HK-2 (cell line): ENCODE measurements at regions not wholly inside any gene's neighbourhood (a gene's known extent, or its start where the extent isn't known, plus 50 kb on each side); places are given as distances from the start of the nearest gene placed in this dataset.
A peak's percentile ranks its signal among the peaks of the same experiment; 100 is the strongest.

Source experiments
- DNase-seq: peaks from one replicate; pipeline ENCODE4 v3.0.0-alpha.2; 2018; ENCODE audit not compliant: unreplicated experiment

- no peak for DNase-seq
Observed at GRCh38 chr13:37364956-37365355, 233.6 kb downstream of the POSTN start.

DNA sequence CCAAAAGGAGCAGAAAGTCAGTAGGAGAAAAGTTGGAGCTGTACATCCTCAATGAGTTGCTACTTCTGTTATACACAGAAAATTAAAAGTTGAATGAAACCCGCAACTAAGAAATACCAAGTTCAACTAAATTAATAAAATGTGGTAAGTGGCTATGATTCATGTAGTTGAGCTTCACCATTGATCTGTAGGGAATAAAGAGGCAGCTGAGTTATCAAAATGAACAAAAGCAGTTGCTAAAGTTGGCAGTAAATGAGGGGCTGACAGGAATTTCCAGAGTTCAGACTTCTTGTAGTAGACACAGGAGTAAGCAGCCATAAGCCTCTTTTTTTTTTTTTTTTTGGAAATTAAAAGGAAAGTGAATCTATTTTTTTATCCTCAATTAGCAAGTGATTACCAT lies 234.6 kb downstream of the POSTN start:
- DNase-seq, result no peak

DNA sequence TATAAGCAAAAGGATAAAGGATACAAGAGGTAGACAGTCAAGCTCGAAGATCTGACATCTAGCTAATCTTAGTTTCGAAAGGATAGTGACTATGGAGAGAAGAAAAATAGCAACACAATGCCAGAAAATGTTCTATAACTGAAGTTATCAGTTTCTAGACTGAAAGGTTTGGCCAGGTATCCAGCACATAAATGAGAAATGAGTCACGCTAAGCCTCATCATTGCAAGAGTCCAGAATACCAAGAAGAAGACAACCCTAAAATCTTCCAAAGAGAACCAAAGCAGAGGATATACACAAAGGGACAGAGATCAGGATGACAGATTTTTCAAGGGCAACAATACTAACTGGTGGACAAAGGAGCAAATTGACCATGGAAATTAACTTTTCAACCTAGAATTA lies 237.0 kb downstream of the POSTN start:
- DNase-seq, result no peak

DNA sequence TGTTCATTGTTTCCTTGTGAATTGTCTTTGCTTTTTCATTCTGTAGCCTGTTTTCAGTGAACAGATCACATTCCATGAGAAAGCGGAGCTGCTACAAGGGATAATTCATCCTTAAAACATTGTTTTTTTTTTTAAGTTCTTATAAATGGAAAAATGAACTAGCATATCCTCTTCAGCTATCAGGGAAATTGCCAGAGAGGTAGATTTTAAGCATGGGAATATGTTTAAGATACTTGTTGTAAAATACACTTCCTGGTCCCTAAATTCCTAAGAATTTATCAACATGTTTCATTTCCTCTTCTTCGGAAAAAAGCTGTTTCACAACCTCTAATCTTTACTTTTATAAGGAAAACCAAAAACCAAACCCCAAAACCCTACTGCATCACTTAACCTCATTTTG lies 238.0 kb downstream of the POSTN start:
- no peak for DNase-seq

- no peak for DNase-seq
Observed at GRCh38 chr13:37357548-37357947, 241.0 kb downstream of the POSTN start.

DNA sequence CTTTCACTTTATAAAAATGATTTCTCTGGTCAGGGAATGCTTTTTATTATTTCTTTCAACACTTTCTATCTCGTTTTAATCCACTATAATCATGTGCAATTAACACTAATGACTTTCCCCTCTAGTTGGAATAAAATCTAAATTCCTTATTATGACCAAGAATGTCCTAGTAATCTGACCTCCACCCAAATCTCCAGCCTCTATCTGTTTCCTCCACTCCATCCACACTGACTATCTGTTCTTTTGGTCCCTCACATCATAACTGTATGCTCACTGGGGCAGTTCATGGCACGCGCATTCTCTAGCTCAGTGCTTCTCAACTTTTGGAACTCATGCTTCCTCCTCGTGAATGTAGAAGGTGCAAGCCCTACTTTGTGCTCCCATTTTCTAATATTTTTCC lies 244.7 kb downstream of the POSTN start:
- DNase-seq, result no peak

DNA sequence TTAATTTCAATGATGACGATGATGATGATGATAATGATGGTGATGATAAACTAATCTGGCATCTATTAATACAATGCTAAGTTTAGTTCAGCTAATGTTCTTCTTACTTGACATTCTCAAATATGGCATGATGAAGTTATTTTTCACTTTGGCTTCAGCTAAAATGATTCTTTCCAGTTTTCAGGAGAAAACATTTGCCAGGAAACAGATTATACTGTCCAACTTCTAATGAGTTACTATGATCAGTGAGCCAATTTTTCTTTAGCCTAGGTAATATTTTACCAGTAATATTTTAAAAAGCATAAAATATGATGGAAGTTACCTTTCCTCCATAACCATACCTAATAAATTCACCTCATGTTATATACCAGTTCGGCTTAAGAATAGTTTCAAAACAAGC lies 245.7 kb upstream of the CSNK1A1L start:
- no peak for DNase-seq

GRCh38 chr13:37349916-37350315 lies 244.5 kb upstream of the CSNK1A1L start:
- DNase-seq, result no peak

DNA sequence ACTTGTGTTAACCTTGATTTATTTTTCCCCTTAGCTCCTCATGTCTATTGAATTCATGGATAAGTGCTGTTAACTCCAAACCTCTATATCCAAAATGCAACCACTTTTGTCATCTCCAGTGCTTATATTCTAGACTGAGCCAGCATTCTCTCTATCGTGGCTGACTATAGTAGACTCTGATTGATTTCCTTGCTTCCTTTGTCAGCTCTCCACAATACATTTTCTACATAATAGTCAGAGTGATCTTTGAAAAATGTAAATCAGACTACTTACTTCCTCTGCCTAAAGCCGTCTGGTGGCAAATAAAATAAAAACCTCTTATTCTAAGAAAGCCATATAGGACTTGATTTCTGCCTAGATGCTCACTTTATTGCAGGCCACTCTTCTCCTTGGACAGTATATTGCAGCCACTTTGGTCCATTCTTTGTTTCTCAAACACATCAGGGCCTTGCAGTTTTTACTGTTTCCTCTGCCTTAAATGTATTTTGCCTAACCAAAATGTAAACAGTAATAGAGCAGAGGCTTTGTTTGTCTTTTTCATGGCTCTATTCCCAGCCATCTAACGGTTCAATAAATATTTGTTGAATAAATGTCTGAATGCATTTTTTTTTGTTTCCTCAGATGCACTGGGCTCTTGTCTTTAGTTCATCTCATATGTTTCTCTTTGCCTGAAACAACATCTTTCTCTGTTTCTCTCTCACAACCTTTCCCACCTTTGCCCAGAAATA lies 243.6 kb upstream of the CSNK1A1L start:
- no peak for DNase-seq

GRCh38 chr13:37345869-37346268 lies 240.4 kb upstream of the CSNK1A1L start:
- no peak for DNase-seq

DNA sequence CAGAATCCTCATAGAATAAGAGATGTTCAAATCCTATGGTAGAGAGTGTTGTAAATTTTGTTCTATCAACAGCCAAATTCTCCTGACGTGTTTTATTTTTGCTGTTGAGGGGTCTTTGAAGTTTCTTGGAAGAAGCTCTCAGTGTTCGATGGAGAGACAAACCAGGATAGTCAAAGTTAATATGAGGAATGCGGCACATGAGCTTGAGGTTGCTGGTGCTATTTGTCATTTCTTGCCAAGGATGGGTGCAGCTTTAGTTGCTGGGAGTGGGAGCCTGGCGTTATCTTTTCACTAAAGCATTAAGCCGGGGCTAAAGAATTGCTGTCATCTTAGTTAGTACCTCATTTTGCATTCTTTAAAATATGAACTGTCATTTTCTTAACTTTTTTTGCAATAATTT lies 239.9 kb upstream of the CSNK1A1L start:
- DNase-seq, result no peak

DNA sequence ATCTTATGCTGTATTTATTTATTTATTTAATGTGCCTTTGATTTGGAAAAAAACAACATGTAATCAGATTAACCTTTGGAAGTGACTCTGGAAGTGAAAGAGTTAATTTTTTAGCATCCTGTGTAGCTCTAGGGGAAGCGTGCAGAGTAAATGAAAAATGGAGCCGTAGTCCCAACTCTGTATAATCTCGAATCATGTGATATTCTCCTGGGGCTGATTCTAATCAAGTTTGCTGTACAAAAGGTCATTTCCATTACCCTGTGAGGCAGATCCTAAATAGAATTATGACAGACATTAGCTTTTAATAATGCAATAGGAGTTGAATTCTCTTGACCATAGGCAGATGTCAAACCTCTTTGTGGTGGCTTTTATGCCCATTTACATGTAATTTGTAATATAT lies 238.6 kb upstream of the CSNK1A1L start:
- no peak for DNase-seq

DNA sequence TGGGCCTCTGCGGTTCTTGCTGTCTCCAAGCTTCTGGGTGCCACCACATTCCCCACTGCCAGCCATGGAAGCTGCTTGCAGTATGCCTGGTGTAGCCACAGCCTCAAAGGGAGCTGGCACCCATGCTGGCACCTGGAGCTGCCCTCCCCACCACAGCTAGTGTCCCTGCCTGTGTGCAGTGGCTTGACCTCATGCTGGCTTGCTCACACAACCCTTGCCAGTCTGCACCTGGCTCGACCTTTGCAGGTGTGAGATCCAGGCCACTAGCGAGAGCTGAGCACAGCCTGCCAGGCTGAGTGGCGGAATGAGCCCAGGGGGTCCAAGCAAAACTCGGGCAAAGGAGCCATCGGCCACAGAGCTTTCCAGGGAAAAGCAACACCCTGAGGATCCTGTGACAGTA lies 236.7 kb upstream of the CSNK1A1L start:
- DNase-seq, result no peak

- no peak for DNase-seq
Observed at GRCh38 chr13:37340901-37341670, 235.6 kb upstream of the CSNK1A1L start.

GRCh38 chr13:37339386-37339735 lies 233.9 kb upstream of the CSNK1A1L start:
- no peak for DNase-seq

GRCh38 chr13:37338726-37339385 lies 233.4 kb upstream of the CSNK1A1L start:
- no peak for DNase-seq

- no peak for DNase-seq
Observed at GRCh38 chr13:37326334-37326733, 220.9 kb upstream of the CSNK1A1L start.

GRCh38 chr13:37319031-37319443 lies 213.6 kb upstream of the CSNK1A1L start:
- no peak for DNase-seq

GRCh38 chr13:37316935-37317334 lies 211.5 kb upstream of the CSNK1A1L start:
- DNase-seq, result no peak

DNA sequence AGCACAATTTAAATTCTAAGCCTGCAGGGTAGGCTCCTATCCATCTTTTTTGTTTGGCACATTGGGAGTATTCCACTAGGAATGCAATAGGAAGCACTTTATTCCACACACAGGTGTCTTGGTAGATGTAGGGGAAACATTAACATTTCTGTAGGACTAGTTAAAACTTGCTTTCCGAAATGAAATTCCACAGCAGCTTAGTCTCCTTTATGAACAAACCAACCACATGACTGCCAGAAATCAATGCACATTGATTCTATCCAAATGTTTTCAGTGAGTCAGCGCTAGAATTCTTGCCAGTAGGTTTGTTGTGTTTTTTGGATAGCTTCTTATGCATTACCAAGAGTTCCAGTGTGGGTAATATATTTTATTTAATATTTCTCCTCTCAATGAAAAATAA lies 207.9 kb upstream of the CSNK1A1L start:
- DNase-seq, result no peak

GRCh38 chr13:37306778-37307544 lies 201.5 kb upstream of the CSNK1A1L start:
- DNase-seq, result peak; percentile 20

- no peak for DNase-seq
Observed at GRCh38 chr13:37303606-37304005, 198.1 kb upstream of the CSNK1A1L start.
